SK-N-SH (cell line): ENCODE measurements at regions not wholly inside any gene's neighbourhood (a gene's known extent, or its start where the extent isn't known, plus 50 kb on each side); places are given as distances from the start of the nearest gene placed in this dataset.

ENCODE experiments used
- CTCF ChIP-seq: fragments of 200-600 bp; sonication (generic); IDR thresholded peaks from 2 replicates; pipeline ENCODE4 v1.6.1; 2017; ENCODE audit warnings: antibody characterized with exemption, mild to moderate bottlenecking, moderate library complexity
- EP300 ChIP-seq, 2 experiments: IDR thresholded peaks; 2 replicates each; pipeline versions ENCODE4 v1.4.0 to v1.6.1; 2012; ENCODE audit warnings: borderline replicate concordance in 1 of 2, low read depth in 1 of 2, low read length in 1 of 2
- FOXJ3 ChIP-seq: sonication (generic); formaldehyde crosslinking; IDR thresholded peaks from 2 replicates; pipeline ENCODE4 v1.5.1; 2020; ENCODE audit warnings: mild to moderate bottlenecking, missing genetic modification reagents
- RCOR1 ChIP-seq: fragments of 150-350 bp; IDR thresholded peaks from 2 replicates; pipeline ENCODE4 v1.6.1; 2017; ENCODE audit warnings: antibody characterized with exemption, low read length
- SMC3 ChIP-seq: IDR thresholded peaks from 2 replicates; pipeline ENCODE4 v1.6.1; 2012; ENCODE audit warnings: low read depth, low read length, improper control_type of control experiment

DNA sequence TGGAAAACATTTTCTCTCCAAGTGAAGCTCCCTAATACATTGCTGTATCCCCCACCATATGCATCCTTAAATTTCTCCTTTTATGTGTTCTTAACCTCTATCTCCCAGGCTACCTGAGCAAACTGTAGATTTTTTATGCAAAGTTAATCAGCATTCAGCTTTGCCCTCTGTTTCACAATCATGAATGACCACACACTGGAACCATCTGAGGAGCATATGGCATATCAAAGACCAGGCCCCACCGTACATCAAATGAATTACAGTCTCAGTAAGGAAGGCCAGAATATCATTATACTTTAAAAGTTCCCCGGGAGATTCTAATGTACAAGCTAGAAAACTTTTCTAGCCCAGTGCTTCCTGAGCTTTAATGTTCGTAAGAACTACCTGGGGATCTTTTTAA is 115.5 kb upstream of the NECTIN3 start:
- TF ChIP-seq CTCF, result no peak
- TF ChIP-seq RCOR1, result no peak
- no peak for TF ChIP-seq EP300 (IDR thresholded peaks at IDR 0.05; ENCODE audit: borderline replicate concordance in 1 of 2, low read depth in 1 of 2, low read length in 1 of 2)
- no peak for TF ChIP-seq FOXJ3 (CRISPR knock-in tag)
- TF ChIP-seq SMC3, result no peak
